Neural cell (in vitro differentiated cells): ENCODE measurements at regions not wholly inside any gene's neighbourhood (a gene's known extent, or its start where the extent isn't known, plus 50 kb on each side); places are given as distances from the start of the nearest gene placed in this dataset.

Experiments used
- H2AFZ ChIP-seq: fragments of 200-600, 300-800 bp; sonication (generic), shearing (Covaris generic); 2 replicates; pipeline ENCODE4 v1.6.0; 2014; ENCODE audit warnings: low read depth, mild to moderate bottlenecking, antibody characterized with exemption, low read length, moderate library complexity
- H3F3A ChIP-seq: fragments of 200-600 bp; shearing (Covaris generic); 2 replicates; pipeline ENCODE4 v1.6.1; 2016; ENCODE audit warnings: mild to moderate bottlenecking, moderate library complexity, mixed read lengths, antibody characterized with exemption, low read length; ENCODE audit not compliant: insufficient read depth, poor library complexity, severe bottlenecking
- H3K27ac ChIP-seq: fragments of 200-600, 300-800 bp; sonication (generic), shearing (Covaris generic); 2 replicates; pipeline ENCODE4 v1.5.1; 2014; ENCODE audit warnings: mild to moderate bottlenecking, low read length, moderate library complexity
- H3K27me3 ChIP-seq: fragments of 300-800, 200-600 bp; sonication (generic), shearing (Covaris generic); 2 replicates; pipeline ENCODE4 v1.6.0; 2014; ENCODE audit warnings: mild to moderate bottlenecking, low read depth, low read length, moderate library complexity; ENCODE audit not compliant: insufficient read depth
- H3K36me3 ChIP-seq: fragments of 300-800, 200-600 bp; sonication (generic), shearing (Covaris generic); 2 replicates; pipeline ENCODE4 v1.5.1; 2014; ENCODE audit warnings: mild to moderate bottlenecking, antibody characterized with exemption, low read length, moderate library complexity; ENCODE audit not compliant: insufficient read depth
- H3K4me2 ChIP-seq: fragments of 300-800, 200-600 bp; sonication (generic), shearing (Covaris generic); 2 replicates; pipeline ENCODE4 v1.6.0; 2014; ENCODE audit warnings: mild to moderate bottlenecking, low read length
- H3K4me3 ChIP-seq: fragments of 300-800, 200-600 bp; sonication (generic), shearing (Covaris generic); 2 replicates; pipeline ENCODE4 v1.5.1; 2014; ENCODE audit warnings: mild to moderate bottlenecking, low read length, moderate library complexity
- H3K79me2 ChIP-seq: fragments of 200-600 bp; shearing (Covaris generic); replicated peaks from 2 replicates; pipeline ENCODE4 v1.6.0; 2014; ENCODE audit warnings: mild to moderate bottlenecking, low read length, moderate library complexity; ENCODE audit not compliant: insufficient read depth
- H3K9ac ChIP-seq: fragments of 300-800, 200-600 bp; sonication (generic), shearing (Covaris generic); 2 replicates; pipeline ENCODE4 v1.6.1; 2016; ENCODE audit warnings: mild to moderate bottlenecking, low read length, mixed read lengths
- H3K9me2 ChIP-seq: fragments of 200-600 bp; shearing (Covaris generic); 2 replicates; pipeline ENCODE4 v1.6.1; 2016; ENCODE audit warnings: mild to moderate bottlenecking, low read length, mixed read lengths; ENCODE audit not compliant: insufficient read depth
- H3K9me3 ChIP-seq: fragments of 200-600, 300-800 bp; sonication (generic), shearing (Covaris generic); 2 replicates; pipeline ENCODE4 v1.6.1; 2016; ENCODE audit warnings: mild to moderate bottlenecking, mixed run types, low read length, moderate library complexity, mixed read lengths
- H4K20me1 ChIP-seq: fragments of 200-600 bp; shearing (Covaris generic); 2 replicates; pipeline ENCODE4 v1.6.1; 2016; ENCODE audit warnings: mild to moderate bottlenecking, mixed run types; ENCODE audit not compliant: insufficient read depth
- CTCF ChIP-seq: fragments of 450-650 bp; IDR thresholded peaks from 2 replicates; pipeline ENCODE4 v1.5.1; 2014; ENCODE audit warnings: antibody characterized with exemption, mild to moderate bottlenecking, moderate library complexity; ENCODE audit not compliant: poor library complexity, severe bottlenecking
- EP300 ChIP-seq: fragments of 450-650 bp; conservative IDR thresholded peaks from 2 replicates; pipeline ENCODE4 v1.6.1; 2014; ENCODE audit warnings: antibody characterized with exemption, mild to moderate bottlenecking, moderate library complexity; ENCODE audit not compliant: poor library complexity, severe bottlenecking
- EZH2 ChIP-seq: fragments of 200-600, 300-800 bp; shearing (Covaris generic), sonication (generic); IDR thresholded peaks from 2 replicates; pipeline ENCODE4 v1.6.1; 2014; ENCODE audit warnings: antibody characterized with exemption, low read length, borderline replicate concordance, mild to moderate bottlenecking; ENCODE audit not compliant: insufficient read depth, poor library complexity, severe bottlenecking
- MXI1 ChIP-seq: fragments of 450-650 bp; conservative IDR thresholded peaks from 2 replicates; pipeline ENCODE4 v1.6.1; 2014; ENCODE audit warnings: antibody characterized with exemption, mild to moderate bottlenecking; ENCODE audit not compliant: poor library complexity, severe bottlenecking
- POLR2AphosphoS5 ChIP-seq: IDR thresholded peaks from 2 replicates; pipeline ENCODE4 v1.6.1; 2012
- RAD21 ChIP-seq: fragments of 450-650 bp; conservative IDR thresholded peaks from 2 replicates; pipeline ENCODE4 v1.6.1; 2014; ENCODE audit warnings: antibody characterized with exemption, mild to moderate bottlenecking, moderate library complexity
- REST ChIP-seq: IDR thresholded peaks from 2 replicates; pipeline ENCODE4 v1.6.1; 2012; ENCODE audit warnings: borderline replicate concordance
- SMC3 ChIP-seq: fragments of 450-650 bp; conservative IDR thresholded peaks from 2 replicates; pipeline ENCODE4 v1.6.1; 2014; ENCODE audit warnings: antibody characterized with exemption, mild to moderate bottlenecking, moderate library complexity; ENCODE audit not compliant: poor library complexity
- TAF1 ChIP-seq: IDR thresholded peaks from 2 replicates; pipeline ENCODE4 v1.6.1; 2012; ENCODE audit warnings: low read depth

GRCh38 chr10:111491154-111491553 is 414.3 kb downstream of the ADRA2A start:
- TF ChIP-seq EZH2 (no peak), RAD21 (no peak), REST (no peak), TAF1 (no peak), POLR2AphosphoS5 (no peak), MXI1 (no peak), SMC3 (no peak), CTCF (no peak), EP300 (no peak)
- Histone ChIP-seq H3K9me3 (peaks cover 19% of the 10 kb centered on the region), H3K4me3 (no peak overlapping the region), H3K27ac (no peak overlapping the region), H3K79me2 (no peaks in the 10 kb centered on the region), H3K9ac (no peak overlapping the region), H3K4me2 (no peak overlapping the region), H4K20me1 (no peaks in the 10 kb centered on the region), H3K36me3 (no peaks in the 10 kb centered on the region), H2AFZ (no peak overlapping the region), H3K27me3 (no peaks in the 10 kb centered on the region), H3K9me2 (no peaks in the 10 kb centered on the region), H3F3A (no peaks in the 10 kb centered on the region)

- no peaks in the 10 kb centered on the region for H3F3A ChIP-seq
- H3K9me2 ChIP-seq, result no peaks in the 10 kb centered on the region
- TF ChIP-seq MXI1, result no peak
- no peak for TF ChIP-seq POLR2AphosphoS5
- TF ChIP-seq SMC3, result no peak
- no peak for TF ChIP-seq CTCF
- TF ChIP-seq EP300, result no peak
- no peak for TF ChIP-seq RAD21
- TF ChIP-seq REST, result no peak
- no peak for TF ChIP-seq EZH2
- TF ChIP-seq TAF1, result no peak
- no peak overlapping the region for H3K4me2 ChIP-seq
- H3K27me3 ChIP-seq, result no peaks in the 10 kb centered on the region
- H3K27ac ChIP-seq, result no peak overlapping the region
- no peaks in the 10 kb centered on the region for H3K79me2 ChIP-seq
- H3K36me3 ChIP-seq, result no peaks in the 10 kb centered on the region
- no peaks in the 10 kb centered on the region for H4K20me1 ChIP-seq
- peaks cover 19% of the 10 kb centered on the region for H3K9me3 ChIP-seq
- no peak overlapping the region for H3K9ac ChIP-seq
- no peak overlapping the region for H3K4me3 ChIP-seq
- H2AFZ ChIP-seq, result no peak overlapping the region
Observed at GRCh38 chr10:111493024-111493625, 416.3 kb downstream of the ADRA2A start.
